ENCODE measurements at regions not wholly inside any gene's neighbourhood (a gene's known extent, or its start where the extent isn't known, plus 50 kb on each side); places are given as distances from the start of the nearest gene placed in this dataset.

GRCh38 chr14:28240909-28241308, 525.7 kb upstream of the FOXG1 start:
- Histone ChIP-seq H3K9me3 (ENCODE audit: low read depth, low read length, poor library complexity, severe bottlenecking) (peaks cover 9% of the 10 kb centered on the region), H3K27me3 (replicated peaks; ENCODE audit: insufficient read depth, low read depth, low read length, poor library complexity) (no peaks in the 10 kb centered on the region), H3K27ac (ENCODE audit: low read depth, low read length, poor library complexity, severe bottlenecking) (no peak overlapping the region), H3K4me1 (ENCODE audit: insufficient read depth, low read length, poor library complexity, severe bottlenecking) (no peaks in the 10 kb centered on the region), H3K4me3 (ENCODE audit: low read depth, low read length, poor library complexity, severe bottlenecking) (no peak overlapping the region), H3K36me3 (ENCODE audit: insufficient read depth, low read length, poor library complexity, severe bottlenecking) (no peaks in the 10 kb centered on the region)
- intact Hi-C loops (cut with micrococcal nuclease; ENCODE audit: unreplicated experiment) = no loop called here
- no peak for DNase-seq (ENCODE audit: low spot score)
- no peak for TF ChIP-seq EZH2 (IDR thresholded peaks at IDR 0.05; ENCODE audit: borderline replicate concordance, low read depth, low read length, poor library complexity, severe bottlenecking)
- TF ChIP-seq CTCF (conservative IDR thresholded peaks at IDR 0.05; ENCODE audit: low read depth, low read length) = no peak
- POLR2A ChIA-PET (ENCODE audit: low non-redundant PET) = no interaction called here
- CTCF ChIA-PET = no interaction called here
- no TSS peak for BruUV-seq (replicated peaks)

GRCh38 chr14:28242895-28243294, 523.7 kb upstream of the FOXG1 start:
- no TSS peak for BruUV-seq (replicated peaks)
- Histone ChIP-seq H3K27ac (ENCODE audit: low read depth, low read length, poor library complexity, severe bottlenecking) (no peak overlapping the region), H3K9me3 (ENCODE audit: low read depth, low read length, poor library complexity, severe bottlenecking) (peaks cover 8% of the 10 kb centered on the region), H3K4me1 (ENCODE audit: insufficient read depth, low read length, poor library complexity, severe bottlenecking) (no peaks in the 10 kb centered on the region), H3K4me3 (ENCODE audit: low read depth, low read length, poor library complexity, severe bottlenecking) (no peak overlapping the region), H3K27me3 (replicated peaks; ENCODE audit: insufficient read depth, low read depth, low read length, poor library complexity) (no peaks in the 10 kb centered on the region), H3K36me3 (ENCODE audit: insufficient read depth, low read length, poor library complexity, severe bottlenecking) (no peaks in the 10 kb centered on the region)
- POLR2A ChIA-PET (ENCODE audit: low non-redundant PET) = no interaction called here
- intact Hi-C loops (cut with micrococcal nuclease; ENCODE audit: unreplicated experiment) = no loop called here
- no peak for DNase-seq (ENCODE audit: low spot score)
- CTCF ChIA-PET = no interaction called here
- TF ChIP-seq CTCF (conservative IDR thresholded peaks at IDR 0.05; ENCODE audit: low read depth, low read length) (no peak), EZH2 (IDR thresholded peaks at IDR 0.05; ENCODE audit: borderline replicate concordance, low read depth, low read length, poor library complexity, severe bottlenecking) (no peak)

- Histone ChIP-seq H3K27me3 (replicated peaks; ENCODE audit: insufficient read depth, low read depth, low read length, poor library complexity) (no peaks in the 10 kb centered on the region), H3K9me3 (ENCODE audit: low read depth, low read length, poor library complexity, severe bottlenecking) (peaks cover 8% of the 10 kb centered on the region), H3K4me3 (ENCODE audit: low read depth, low read length, poor library complexity, severe bottlenecking) (no peak overlapping the region), H3K27ac (ENCODE audit: low read depth, low read length, poor library complexity, severe bottlenecking) (no peak overlapping the region), H3K4me1 (ENCODE audit: insufficient read depth, low read length, poor library complexity, severe bottlenecking) (no peaks in the 10 kb centered on the region), H3K36me3 (ENCODE audit: insufficient read depth, low read length, poor library complexity, severe bottlenecking) (no peaks in the 10 kb centered on the region)
- no peak for DNase-seq (ENCODE audit: low spot score)
- TF ChIP-seq EZH2 (IDR thresholded peaks at IDR 0.05; ENCODE audit: borderline replicate concordance, low read depth, low read length, poor library complexity, severe bottlenecking) (no peak), CTCF (conservative IDR thresholded peaks at IDR 0.05; ENCODE audit: low read depth, low read length) (no peak)
- no TSS peak for BruUV-seq (replicated peaks)
- intact Hi-C loops (cut with micrococcal nuclease; ENCODE audit: unreplicated experiment) = no loop called here
- ChIA-PET POLR2A (ENCODE audit: low non-redundant PET) (no interaction called here), CTCF (no interaction called here)
Measured at GRCh38 chr14:28243600-28243999, 523.0 kb upstream of the FOXG1 start.

All from A673 (cell line).